NCI-H2029 (cell line): ENCODE measurements at regions not wholly inside any gene's neighbourhood (a gene's known extent, or its start where the extent isn't known, plus 50 kb on each side); places are given as distances from the start of the nearest gene placed in this dataset.
A peak's percentile ranks its signal among the peaks of the same experiment; 100 is the strongest.

ENCODE experiments used
- DNase-seq: peaks from one replicate; lab custom pipeline; 2025; lab: John Stamatoyannopoulos, UW

GRCh38 chr3:194837457-194838127 lies 151.9 kb downstream of the FAM43A start:
- DNase-seq = no peak

GRCh38 chr3:194838236-194838635 lies 152.6 kb downstream of the FAM43A start:
- DNase-seq = no peak

- no peak for DNase-seq
Observed at GRCh38 chr3:194840661-194841514, 155.2 kb downstream of the FAM43A start.

DNA sequence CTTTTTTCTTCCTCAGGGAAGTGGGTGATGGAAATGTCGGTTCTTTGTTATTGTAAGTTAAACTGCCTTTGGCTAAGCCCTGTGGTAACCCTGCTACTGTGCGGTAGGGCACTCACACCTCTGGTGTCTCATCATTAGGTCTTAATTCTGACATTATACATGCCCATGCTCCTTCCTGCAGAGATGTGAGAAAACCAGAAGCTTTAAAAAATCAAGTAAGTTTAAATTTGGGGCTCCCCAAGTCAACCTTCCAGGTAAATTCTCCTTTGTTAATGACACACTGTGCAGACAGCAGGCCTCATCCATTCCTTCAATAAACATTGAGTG lies 155.8 kb downstream of the FAM43A start:
- DNase-seq = no peak

- DNase-seq = no peak
Observed at GRCh38 chr3:194843556-194843955, 157.9 kb downstream of the FAM43A start.

GRCh38 chr3:194844046-194844445 lies 158.4 kb downstream of the FAM43A start:
- DNase-seq = no peak

DNA sequence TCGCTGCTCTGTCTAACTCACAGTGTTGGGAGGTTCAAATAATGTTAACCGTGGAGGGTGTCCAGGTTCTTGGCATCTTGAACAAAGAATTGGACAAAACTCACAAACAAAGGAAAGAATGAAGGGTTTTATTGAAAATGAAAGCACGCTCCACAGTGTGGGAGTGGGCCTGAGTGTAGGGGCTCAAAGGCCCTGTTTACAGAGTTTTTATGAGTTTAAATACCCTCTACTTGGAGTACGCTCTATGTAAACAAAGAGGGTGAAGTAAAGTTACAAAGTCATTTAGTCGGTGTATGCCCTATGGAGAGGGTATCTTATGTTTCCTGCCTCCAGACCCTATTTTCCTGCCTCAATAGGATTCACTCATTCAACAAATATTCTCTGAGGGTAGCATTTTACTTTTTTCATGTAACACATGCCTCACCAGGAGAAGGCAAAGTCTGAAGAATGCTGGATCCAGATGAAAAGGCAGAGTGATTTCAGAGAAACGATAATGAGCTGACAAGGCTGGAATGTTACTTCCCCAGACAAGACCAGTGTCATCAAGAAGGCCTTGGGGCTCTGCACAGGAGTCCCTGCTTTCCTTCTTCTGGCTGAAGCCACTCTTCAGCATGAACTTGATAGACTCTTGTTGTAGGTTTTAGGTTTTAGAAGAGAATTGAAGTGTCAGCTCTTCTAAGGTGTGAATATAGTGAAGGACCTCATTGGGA lies 163.6 kb downstream of the FAM43A start:
- no peak for DNase-seq

GRCh38 chr3:194851254-194851653 lies 165.6 kb downstream of the FAM43A start:
- peak; percentile 82 for DNase-seq

- no peak for DNase-seq
Observed at GRCh38 chr3:194851941-194852340, 166.3 kb downstream of the FAM43A start.

- DNase-seq = no peak
Observed at GRCh38 chr3:194852345-194852744, 166.7 kb downstream of the FAM43A start.

- DNase-seq = peak; percentile 82
Observed at GRCh38 chr3:194852831-194853508, 167.3 kb downstream of the FAM43A start.

- DNase-seq = no peak
Observed at GRCh38 chr3:194854206-194854605, 168.5 kb downstream of the FAM43A start.

DNA sequence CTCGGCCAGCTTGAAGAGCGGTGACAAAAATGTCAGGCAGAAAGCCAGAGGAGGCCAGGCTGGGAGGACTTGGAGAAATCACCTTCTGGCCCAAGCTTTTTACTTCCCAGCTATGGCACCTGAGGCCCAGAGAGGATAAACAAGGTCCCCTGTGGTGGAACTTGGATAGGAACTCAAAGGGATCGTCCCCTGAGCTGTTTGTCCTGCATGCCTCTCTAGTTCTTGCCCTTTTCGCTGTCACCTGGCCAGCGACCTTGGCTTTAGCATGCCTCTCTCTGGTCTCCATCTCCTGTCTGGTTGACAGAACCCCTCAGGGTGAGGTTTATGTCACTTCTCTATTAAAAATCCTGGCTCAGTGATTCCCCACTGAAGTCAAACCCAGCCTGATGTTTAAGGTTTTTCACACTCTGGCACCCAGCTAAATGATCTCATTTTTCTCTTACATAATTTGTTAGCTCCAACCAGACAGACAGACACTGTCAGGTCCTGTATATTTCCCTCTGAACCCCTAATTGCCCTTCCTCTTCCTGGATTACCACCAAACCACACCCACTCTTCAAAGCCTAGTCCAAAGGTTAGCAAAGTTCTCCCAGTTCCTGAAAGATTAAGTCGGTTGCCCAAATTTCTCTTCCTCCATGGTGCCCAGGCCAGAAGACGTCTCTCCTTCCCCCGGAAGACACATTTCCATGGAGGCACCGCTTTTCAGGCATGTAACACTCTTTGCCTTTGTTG lies 169.1 kb downstream of the FAM43A start:
- no peak for DNase-seq

DNA sequence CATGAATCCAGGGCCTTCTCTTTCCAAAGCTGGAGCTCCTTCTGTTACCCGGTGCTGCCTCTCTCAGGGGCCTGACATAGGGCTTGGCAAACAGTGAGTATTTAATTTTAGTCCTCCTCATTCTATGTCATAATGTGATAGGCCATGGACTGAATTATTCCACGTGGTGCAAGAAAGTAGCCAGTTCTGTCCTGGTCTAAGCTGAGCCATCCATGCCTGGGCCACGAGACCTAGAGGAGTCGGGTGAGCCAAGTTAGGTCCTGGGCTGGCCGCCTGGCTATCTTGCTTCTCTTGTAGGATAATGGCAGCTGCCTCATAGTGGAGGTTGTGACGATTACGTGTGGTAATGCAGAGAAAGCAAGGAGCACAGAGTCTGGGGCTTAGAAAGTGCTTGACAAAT lies 170.6 kb downstream of the FAM43A start:
- DNase-seq = no peak

DNA sequence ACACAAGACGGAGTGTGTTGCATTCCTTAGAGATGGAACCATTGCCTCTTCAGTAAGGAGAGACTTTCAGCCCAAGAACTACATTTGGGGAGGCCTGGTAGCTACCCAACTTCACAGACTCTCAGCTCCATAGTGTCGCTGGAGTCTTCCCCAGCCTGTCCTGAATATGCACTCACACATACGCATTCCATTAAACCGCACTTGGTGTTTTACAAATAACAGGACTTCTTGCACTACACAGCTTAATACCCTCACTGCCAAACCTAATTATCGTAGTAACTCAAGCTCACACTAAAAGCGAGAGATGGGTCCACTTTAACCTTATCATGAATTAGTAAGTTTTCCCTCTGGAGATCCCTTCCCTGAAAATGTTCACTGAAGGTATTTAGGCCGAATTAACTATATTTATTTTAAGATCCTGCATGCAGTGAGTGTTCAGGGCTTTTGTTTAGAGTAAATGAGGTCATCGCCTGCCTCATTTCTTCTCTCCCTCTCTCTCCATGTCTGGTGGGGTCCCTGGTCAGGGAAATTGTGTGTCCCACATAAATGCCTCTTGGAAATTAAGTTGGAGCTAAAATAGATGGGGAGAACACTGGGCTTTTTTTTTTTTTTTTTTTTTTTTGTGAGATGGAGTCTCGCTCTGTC lies 171.9 kb downstream of the FAM43A start:
- no peak for DNase-seq

GRCh38 chr3:194858382-194858781 lies 172.7 kb downstream of the FAM43A start:
- no peak for DNase-seq

GRCh38 chr3:194860725-194861124 lies 175.0 kb downstream of the FAM43A start:
- peak; percentile 36 for DNase-seq

DNA sequence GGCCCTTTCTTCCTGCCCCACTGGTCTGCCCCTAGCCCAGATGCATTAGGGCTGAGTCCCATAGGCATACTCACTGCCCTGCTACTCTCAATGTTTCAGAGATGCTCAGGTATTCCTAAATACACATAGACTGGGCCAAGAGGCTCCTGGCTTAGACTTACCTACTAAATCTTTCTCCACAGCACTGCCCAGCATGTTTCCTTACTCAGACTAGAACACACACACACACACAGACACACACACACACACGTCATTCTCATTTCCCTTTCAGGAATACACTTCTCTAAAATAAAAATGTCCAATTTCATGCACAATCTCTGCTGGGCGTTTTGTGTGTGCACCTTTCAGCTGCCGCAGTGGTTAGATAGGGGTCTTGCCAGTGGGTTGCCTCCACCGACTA lies 175.7 kb downstream of the FAM43A start:
- DNase-seq = no peak

DNA sequence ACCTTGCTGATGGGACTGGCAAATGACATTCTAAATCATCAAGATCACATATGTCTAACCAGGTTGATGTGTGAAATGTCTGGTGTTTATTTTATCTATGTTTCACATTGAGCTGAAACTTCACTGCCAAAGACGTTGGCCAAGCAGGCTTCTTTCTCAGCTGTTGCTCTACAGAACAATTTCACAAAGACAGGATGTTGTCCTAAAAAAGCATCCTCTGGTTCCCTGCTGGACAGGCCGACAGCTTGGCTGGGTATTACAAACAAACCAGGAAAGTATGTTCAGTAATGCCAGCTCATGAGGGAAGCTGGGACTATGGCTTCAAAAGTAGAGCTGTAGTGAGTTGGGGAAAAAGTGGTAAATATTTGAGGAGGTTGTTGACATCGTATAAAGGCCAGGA lies 179.4 kb downstream of the FAM43A start:
- DNase-seq = no peak

DNA sequence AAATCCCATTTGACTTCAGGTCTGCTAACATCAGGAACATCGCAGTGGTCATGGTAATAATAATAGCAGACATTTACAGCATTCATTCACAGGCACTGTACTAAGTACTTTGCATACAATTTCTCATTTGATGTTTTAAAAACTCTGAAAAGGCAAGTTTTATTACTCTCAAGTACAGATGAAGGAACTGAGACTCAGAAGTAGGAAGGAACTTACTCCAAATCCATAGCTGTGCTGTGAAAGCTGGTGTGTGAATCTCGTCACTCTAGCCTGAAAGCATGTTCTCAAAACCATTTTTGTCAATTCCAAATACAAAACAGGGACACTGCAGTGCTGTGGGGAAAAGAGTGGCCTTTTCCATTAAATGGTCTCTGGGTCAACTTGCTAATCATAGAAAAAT lies 179.9 kb downstream of the FAM43A start:
- no peak for DNase-seq

- DNase-seq = no peak
Observed at GRCh38 chr3:194866236-194866635, 180.6 kb downstream of the FAM43A start.
